HepG2 (cell line): ENCODE measurements at regions not wholly inside any gene's neighbourhood (a gene's known extent, or its start where the extent isn't known, plus 50 kb on each side); places are given as distances from the start of the nearest gene placed in this dataset.

Experiments
- ATAC-seq: fragments of 200-7000 bp; cut with Tn5 transposase; 3 replicates; pipeline ENCODE4 v1.9.1; 2020; ENCODE audit warnings: mild to moderate bottlenecking, moderate library complexity
- BruUV-seq: library from RNA; stranded (reverse); fragments of 400-500 nt; replicated peaks from 2 replicates; lab custom pipeline; 2021; lab: Mats Ljungman, UMichigan
- CTCF ChIA-PET: fragments of 300-600 bp; formaldehyde crosslinking; extraction: SDS; loops from one replicate; lab custom pipeline; 2021; ENCODE audit warnings: low total read pairs, inconsistent platforms, low intra/inter-chr PET ratio; lab: Yijun Ruan, JAX
- POLR2A ChIA-PET: fragments of 350-600 bp; sonication (Branson Sonifier 250); formaldehyde crosslinking; loops from one replicate; lab custom pipeline; 2020; ENCODE audit warnings: antibody characterized with exemption, inconsistent platforms; lab: Yijun Ruan, JAX
- DNase-seq: peaks from one replicate; pipeline ENCODE4 v3.0.0-alpha.2; 2015; ENCODE audit warnings: low spot score
- FAIRE-seq: peaks from 3 replicates; lab custom pipeline; 2011; peaks lifted over from hg19 to GRCh38; lab: Jason Lieb, UNC
- H2AFZ ChIP-seq: one replicate; pipeline ENCODE4 v1.6.1; 2011; ENCODE audit warnings: low read length, inconsistent platforms
- H3K27ac ChIP-seq: fragments of 300-600 bp; 3 replicates; pipeline ENCODE4 v1.8.0; 2011; ENCODE audit warnings: mixed run types, mild to moderate bottlenecking, mixed read lengths, low read length, inconsistent platforms; ENCODE audit not compliant: insufficient read depth; ENCODE audit errors: extremely low read length
- H3K27me3 ChIP-seq, 2 experiments: fragments of 200-600 bp in 1 of 2; 2 replicates in 1 of 2; 3 replicates in 1 of 2; pipeline versions ENCODE4 v1.6.0 to v1.8.0; 2011; ENCODE audit warnings: low read length in 2 of 2, mild to moderate bottlenecking in 2 of 2, moderate library complexity in 2 of 2, inconsistent platforms in 1 of 2; ENCODE audit not compliant: insufficient read depth in 2 of 2, control insufficient read depth in 1 of 2
- H3K36me3 ChIP-seq, 2 experiments: fragments of 200-600 bp in 1 of 2; replicated peaks in 1 of 2; 2 replicates in 1 of 2; 3 replicates in 1 of 2; pipeline versions ENCODE4 v1.5.1 to v1.8.0; 2011; ENCODE audit warnings: low read length in 2 of 2, inconsistent platforms in 1 of 2; ENCODE audit not compliant: insufficient read depth in 2 of 2, control insufficient read depth in 1 of 2
- H3K4me1 ChIP-seq: 2 replicates; pipeline ENCODE4 v1.5.1; 2012; ENCODE audit warnings: low read length, inconsistent platforms; ENCODE audit not compliant: insufficient read depth
- H3K4me2 ChIP-seq: 2 replicates; pipeline ENCODE4 v1.6.0; 2011; ENCODE audit warnings: low read depth, low read length, inconsistent platforms
- H3K4me3 ChIP-seq, 3 experiments: fragments of 200-600 bp in 1 of 3; sonication (generic), shearing (Covaris generic) in 1 of 3; replicated peaks in 1 of 3; 2 replicates each; pipeline ENCODE4 v1.5.1; 2011 to 2016; ENCODE audit warnings: low read length in 3 of 3, inconsistent platforms in 2 of 3, low read depth in 2 of 3, mild to moderate bottlenecking in 2 of 3, control low read depth in 1 of 3, mixed read lengths in 1 of 3; ENCODE audit not compliant: insufficient read depth in 1 of 3
- H3K79me2 ChIP-seq: one replicate; pipeline ENCODE4 v1.6.1; 2011; ENCODE audit warnings: low read length, inconsistent platforms; ENCODE audit not compliant: insufficient read depth
- H3K9ac ChIP-seq: 2 replicates; pipeline ENCODE4 v1.6.0; 2011; ENCODE audit warnings: mild to moderate bottlenecking, low read depth, low read length, inconsistent platforms; ENCODE audit not compliant: insufficient read depth
- H3K9me3 ChIP-seq: 2 replicates; pipeline ENCODE4 v1.5.1; 2012; ENCODE audit warnings: mild to moderate bottlenecking, low read length
- H4K20me1 ChIP-seq: 2 replicates; pipeline ENCODE4 v1.6.0; 2011; ENCODE audit warnings: inconsistent platforms, mild to moderate bottlenecking, low read length, moderate library complexity; ENCODE audit not compliant: insufficient read depth
- CENPT ChIP-seq: sonication (generic); formaldehyde crosslinking; IDR thresholded peaks from 2 replicates; pipeline ENCODE4 v1.8.0; 2022; ENCODE audit warnings: low read depth, mild to moderate bottlenecking, moderate library complexity, missing genetic modification reagents
- KLF9 ChIP-seq: IDR thresholded peaks from 2 replicates; pipeline ENCODE4 v1.6.1; 2016; ENCODE audit warnings: low read depth
- MEF2D ChIP-seq: sonication (generic); formaldehyde crosslinking; IDR thresholded peaks from 2 replicates; pipeline ENCODE4 v1.5.1; 2020; ENCODE audit warnings: mild to moderate bottlenecking, missing genetic modification reagents
- NCOA5 ChIP-seq: sonication (generic); formaldehyde crosslinking; IDR thresholded peaks from 2 replicates; pipeline ENCODE4 v1.4.0; 2020; ENCODE audit warnings: missing genetic modification reagents
- PCBP1 ChIP-seq: fragments of 200-400 bp; formaldehyde crosslinking; IDR thresholded peaks from 2 replicates; pipeline ENCODE4 v1.6.1; 2017; ENCODE audit warnings: mild to moderate bottlenecking, low read depth, low read length, borderline replicate concordance
- RBM39 ChIP-seq: fragments of 200-400 bp; formaldehyde crosslinking; IDR thresholded peaks from one replicate; pipeline ENCODE4 v1.6.1; 2018; ENCODE audit warnings: antibody characterized with exemption, mild to moderate bottlenecking, low read depth, low read length; ENCODE audit not compliant: poor library complexity, severe bottlenecking
- SOX13 ChIP-seq, 3 experiments: fragments of 450-650 bp in 1 of 3; sonication (generic) in 1 of 3; formaldehyde crosslinking in 1 of 3; IDR thresholded peaks in 2 of 3; conservative IDR thresholded peaks in 1 of 3; 2 replicates each; pipeline versions ENCODE4 v1.5.0 to v1.6.1; 2016 to 2020; ENCODE audit warnings: antibody characterized with exemption in 1 of 3, mild to moderate bottlenecking in 1 of 3, missing compliant biosample characterization in 1 of 3, missing genetic modification reagents in 1 of 3, moderate library complexity in 1 of 3
- TCF7 ChIP-seq: sonication (generic); IDR thresholded peaks from 2 replicates; pipeline ENCODE4 v1.6.1; 2016; ENCODE audit warnings: antibody characterized with exemption, low read depth
- TGIF2 ChIP-seq: IDR thresholded peaks from 2 replicates; pipeline ENCODE4 v1.6.1; 2016; ENCODE audit warnings: control low read depth, missing compliant biosample characterization
- ZNF124 ChIP-seq: sonication (generic); formaldehyde crosslinking; IDR thresholded peaks from 2 replicates; pipeline ENCODE4 v1.4.0; 2020; ENCODE audit warnings: missing genetic modification reagents
- ZNF281 ChIP-seq: sonication (generic); formaldehyde crosslinking; IDR thresholded peaks from 2 replicates; pipeline ENCODE4 v1.4.0; 2020; ENCODE audit warnings: missing genetic modification reagents, borderline replicate concordance
- ZNF33B ChIP-seq: sonication (generic); formaldehyde crosslinking; IDR thresholded peaks from 2 replicates; pipeline ENCODE4 v1.5.1; 2020; ENCODE audit warnings: mild to moderate bottlenecking, missing genetic modification reagents
- ZNF788 ChIP-seq: sonication (generic); formaldehyde crosslinking; IDR thresholded peaks from 2 replicates; pipeline ENCODE4 v1.5.0; 2020; ENCODE audit warnings: mild to moderate bottlenecking, missing genetic modification reagents, borderline replicate concordance
- ZSCAN12 ChIP-seq: sonication (generic); formaldehyde crosslinking; IDR thresholded peaks from 2 replicates; pipeline ENCODE4 v1.9.0; 2021; ENCODE audit warnings: mild to moderate bottlenecking, missing genetic modification reagents
- WGBS: methylation state at CpG from one replicate; pipeline ENCODE4 v1.1.6; 2017; ENCODE audit warnings: low lambda C conversion rate; 5-methylcytosine and 5-hydroxymethylcytosine counted together
- in situ Hi-C: cut with HindIII; loops from 2 replicates; pipeline ENCODE4 v1.10.0; 2017; ENCODE audit warnings: low pct_unique_long_range_greater_than_20kb; ENCODE audit not compliant: extremely low pct_ligation_motif_present
- intact Hi-C: fragments of 100-400 bp; cut with micrococcal nuclease; formaldehyde crosslinking; loops from one replicate; pipeline ENCODE4 v1.10.0; 2022; ENCODE audit not compliant: unreplicated experiment
- TF ChIP-seq, protein P1 (sequence below): sonication (generic); formaldehyde crosslinking; IDR thresholded peaks from 2 replicates; pipeline ENCODE4 v1.4.0; 2020; ENCODE audit warnings: missing genetic modification reagents
- TF ChIP-seq, protein P2 (sequence below): sonication (generic); formaldehyde crosslinking; IDR thresholded peaks from 2 replicates; pipeline ENCODE4 v1.4.0; 2020; ENCODE audit warnings: missing genetic modification reagents
- TF ChIP-seq, protein P3 (sequence below): sonication (generic); formaldehyde crosslinking; IDR thresholded peaks from 2 replicates; pipeline ENCODE4 v1.9.0; 2022; ENCODE audit warnings: missing genetic modification reagents, mild to moderate bottlenecking, borderline replicate concordance

GRCh38 chr4:164424846-164425245, 329.1 kb upstream of the SMIM31 start:
- no peaks in the 10 kb centered on the region for H3K79me2 ChIP-seq
- no peaks in the 10 kb centered on the region for H3K36me3 ChIP-seq
- POLR2A ChIA-PET = no interaction called here
- TF ChIP-seq MEF2D (no peak), RBM39 (no peak), TCF7 (no peak), PCBP1 (no peak), ZNF33B (CRISPR knock-in tag) (no peak), NCOA5 (CRISPR knock-in tag) (no peak), ZNF281 (CRISPR knock-in tag) (no peak), ZNF124 (no peak), ZNF788 (no peak), TGIF2 (CRISPR knock-in tag) (no peak), SOX13 (IDR thresholded peaks at IDR 0.05) (no peak), SOX13 (CRISPR knock-in tag; conservative IDR thresholded peaks at IDR 0.05 in 1 of 2, IDR thresholded peaks at IDR 0.05 in 1 of 2) (no peak), KLF9 (no peak), ZSCAN12 (CRISPR knock-in tag) (no peak), CENPT (CRISPR knock-in tag) (no peak)
- TF ChIP-seq, protein P1, sequence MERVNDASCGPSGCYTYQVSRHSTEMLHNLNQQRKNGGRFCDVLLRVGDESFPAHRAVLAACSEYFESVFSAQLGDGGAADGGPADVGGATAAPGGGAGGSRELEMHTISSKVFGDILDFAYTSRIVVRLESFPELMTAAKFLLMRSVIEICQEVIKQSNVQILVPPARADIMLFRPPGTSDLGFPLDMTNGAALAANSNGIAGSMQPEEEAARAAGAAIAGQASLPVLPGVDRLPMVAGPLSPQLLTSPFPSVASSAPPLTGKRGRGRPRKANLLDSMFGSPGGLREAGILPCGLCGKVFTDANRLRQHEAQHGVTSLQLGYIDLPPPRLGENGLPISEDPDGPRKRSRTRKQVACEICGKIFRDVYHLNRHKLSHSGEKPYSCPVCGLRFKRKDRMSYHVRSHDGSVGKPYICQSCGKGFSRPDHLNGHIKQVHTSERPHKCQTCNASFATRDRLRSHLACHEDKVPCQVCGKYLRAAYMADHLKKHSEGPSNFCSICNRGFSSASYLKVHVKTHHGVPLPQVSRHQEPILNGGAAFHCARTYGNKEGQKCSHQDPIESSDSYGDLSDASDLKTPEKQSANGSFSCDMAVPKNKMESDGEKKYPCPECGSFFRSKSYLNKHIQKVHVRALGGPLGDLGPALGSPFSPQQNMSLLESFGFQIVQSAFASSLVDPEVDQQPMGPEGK (CRISPR knock-in tag) = no peak
- TF ChIP-seq, protein P2, sequence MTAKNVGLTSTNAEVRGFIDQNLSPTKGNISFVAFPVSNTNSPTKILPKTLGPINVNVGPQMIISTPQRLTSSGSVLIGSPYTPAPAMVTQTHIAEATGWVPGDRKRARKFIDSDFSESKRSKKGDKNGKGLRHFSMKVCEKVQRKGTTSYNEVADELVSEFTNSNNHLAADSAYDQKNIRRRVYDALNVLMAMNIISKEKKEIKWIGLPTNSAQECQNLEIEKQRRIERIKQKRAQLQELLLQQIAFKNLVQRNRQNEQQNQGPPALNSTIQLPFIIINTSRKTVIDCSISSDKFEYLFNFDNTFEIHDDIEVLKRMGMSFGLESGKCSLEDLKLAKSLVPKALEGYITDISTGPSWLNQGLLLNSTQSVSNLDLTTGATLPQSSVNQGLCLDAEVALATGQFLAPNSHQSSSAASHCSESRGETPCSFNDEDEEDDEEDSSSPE (CRISPR knock-in tag) = no peak
- TF ChIP-seq, protein P3, sequence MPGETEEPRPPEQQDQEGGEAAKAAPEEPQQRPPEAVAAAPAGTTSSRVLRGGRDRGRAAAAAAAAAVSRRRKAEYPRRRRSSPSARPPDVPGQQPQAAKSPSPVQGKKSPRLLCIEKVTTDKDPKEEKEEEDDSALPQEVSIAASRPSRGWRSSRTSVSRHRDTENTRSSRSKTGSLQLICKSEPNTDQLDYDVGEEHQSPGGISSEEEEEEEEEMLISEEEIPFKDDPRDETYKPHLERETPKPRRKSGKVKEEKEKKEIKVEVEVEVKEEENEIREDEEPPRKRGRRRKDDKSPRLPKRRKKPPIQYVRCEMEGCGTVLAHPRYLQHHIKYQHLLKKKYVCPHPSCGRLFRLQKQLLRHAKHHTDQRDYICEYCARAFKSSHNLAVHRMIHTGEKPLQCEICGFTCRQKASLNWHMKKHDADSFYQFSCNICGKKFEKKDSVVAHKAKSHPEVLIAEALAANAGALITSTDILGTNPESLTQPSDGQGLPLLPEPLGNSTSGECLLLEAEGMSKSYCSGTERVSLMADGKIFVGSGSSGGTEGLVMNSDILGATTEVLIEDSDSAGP (CRISPR knock-in tag) = no peak
- ATAC-seq (no peak), FAIRE-seq (no peak), DNase-seq (no peak)
- H3K4me2 ChIP-seq = no peak overlapping the region
- CTCF ChIA-PET = no interaction called here
- no TSS peak for BruUV-seq
- H3K9me3 ChIP-seq = no peaks in the 10 kb centered on the region
- intact Hi-C loops (no loop called here), in situ Hi-C loops (no loop called here)
- H2AFZ ChIP-seq = no peak overlapping the region
- WGBS = under 1% methylated on average over 4 of the region's 4 CpGs
- H4K20me1 ChIP-seq = no peaks in the 10 kb centered on the region
- H3K9ac ChIP-seq = no peak overlapping the region
- no peaks in the 10 kb centered on the region for H3K4me1 ChIP-seq
- H3K27me3 ChIP-seq = no peaks in the 10 kb centered on the region
- H3K27ac ChIP-seq = no peak overlapping the region
- no peak overlapping the region for H3K4me3 ChIP-seq
